ENCODE measurements at regions not wholly inside any gene's neighbourhood (a gene's known extent, or its start where the extent isn't known, plus 50 kb on each side); places are given as distances from the start of the nearest gene placed in this dataset.

DNA sequence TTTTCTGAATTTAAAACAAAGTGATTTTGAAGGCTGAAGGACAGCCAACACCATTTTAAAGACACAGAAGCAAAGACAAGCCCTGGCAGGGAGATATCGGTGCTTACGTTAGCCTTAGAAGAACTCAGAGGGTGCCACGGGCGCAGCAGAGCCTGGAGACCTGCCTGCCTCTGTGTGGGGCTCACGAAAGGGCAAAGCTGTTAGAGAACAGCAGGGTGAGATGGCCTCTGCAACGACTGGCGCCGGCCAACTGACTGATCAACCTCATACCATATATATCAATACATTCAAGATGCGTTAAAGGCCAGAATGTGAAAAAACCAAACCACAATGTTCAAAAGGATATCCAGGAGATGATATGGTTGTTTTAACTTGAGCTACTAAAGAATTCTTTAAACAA is 151.0 kb upstream of the RPS6KA2 start:
- no peak overlapping the region for H3K4me3 ChIP-seq (ENCODE audit: low read depth in 1 of 5, low read length in 5 of 5)

DNA sequence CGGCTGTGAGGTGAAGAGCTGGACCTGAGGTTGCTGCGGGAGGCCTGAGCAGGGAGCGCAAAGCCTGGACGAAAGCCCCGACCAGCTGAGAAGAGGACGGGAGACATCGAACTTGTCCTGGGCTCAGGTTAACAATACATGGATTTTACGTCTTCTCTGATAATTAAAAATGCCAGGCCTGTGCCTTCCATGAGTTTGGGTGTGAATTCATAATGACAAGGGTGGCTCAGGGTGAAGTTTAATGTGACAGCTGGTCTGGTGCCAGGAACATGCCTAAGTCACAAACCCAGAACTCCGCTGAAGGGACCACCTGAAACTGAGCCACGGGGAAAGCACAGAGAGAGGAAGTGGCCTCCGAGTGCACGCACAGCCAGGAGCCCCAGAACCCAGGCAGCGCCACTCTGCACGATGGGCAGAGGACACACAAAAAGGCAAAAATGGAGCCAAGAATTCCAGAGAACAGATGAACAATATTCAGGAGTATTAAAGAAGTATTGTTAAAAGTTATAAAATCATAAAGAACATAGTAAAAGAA is 150.1 kb upstream of the RPS6KA2 start:
- Histone ChIP-seq H3K4me1 (ENCODE audit: control insufficient read depth in 5 of 5, insufficient read depth in 5 of 5, low read length in 5 of 5) (no peaks in the 10 kb centered on the region), H3K9ac (ENCODE audit: low read length in 5 of 5) (no peak overlapping the region), H3K27ac (ENCODE audit: low read depth, low read length) (no peak overlapping the region), H3K9me3 (ENCODE audit: control insufficient read depth in 5 of 5, low read length in 5 of 5) (no peaks in the 10 kb centered on the region), H3K36me3 (ENCODE audit: control insufficient read depth in 5 of 5, insufficient read depth in 5 of 5, low read length in 5 of 5) (no peaks in the 10 kb centered on the region), H3K27me3 (ENCODE audit: control insufficient read depth in 5 of 5, insufficient read depth in 4 of 5, low read length in 5 of 5) (peaks cover 4 to 23% (median 8%) of the 10 kb centered on the region in 5 donors), H3K4me3 (ENCODE audit: low read depth in 1 of 5, low read length in 5 of 5) (no peak overlapping the region)

More for the DNA sequence above, 151.0 kb upstream of the RPS6KA2 start:
- Histone ChIP-seq H3K36me3 (ENCODE audit: control insufficient read depth in 5 of 5, insufficient read depth in 5 of 5, low read length in 5 of 5) (no peaks in the 10 kb centered on the region), H3K4me1 (ENCODE audit: control insufficient read depth in 5 of 5, insufficient read depth in 5 of 5, low read length in 5 of 5) (no peaks in the 10 kb centered on the region), H3K9ac (ENCODE audit: low read length in 5 of 5) (no peak overlapping the region), H3K27me3 (ENCODE audit: control insufficient read depth in 5 of 5, insufficient read depth in 4 of 5, low read length in 5 of 5) (peaks cover 3 to 22% (median 5%) of the 10 kb centered on the region in 5 donors), H3K9me3 (ENCODE audit: control insufficient read depth in 5 of 5, low read length in 5 of 5) (no peaks in the 10 kb centered on the region), H3K27ac (ENCODE audit: low read depth, low read length) (no peak overlapping the region)

DNA sequence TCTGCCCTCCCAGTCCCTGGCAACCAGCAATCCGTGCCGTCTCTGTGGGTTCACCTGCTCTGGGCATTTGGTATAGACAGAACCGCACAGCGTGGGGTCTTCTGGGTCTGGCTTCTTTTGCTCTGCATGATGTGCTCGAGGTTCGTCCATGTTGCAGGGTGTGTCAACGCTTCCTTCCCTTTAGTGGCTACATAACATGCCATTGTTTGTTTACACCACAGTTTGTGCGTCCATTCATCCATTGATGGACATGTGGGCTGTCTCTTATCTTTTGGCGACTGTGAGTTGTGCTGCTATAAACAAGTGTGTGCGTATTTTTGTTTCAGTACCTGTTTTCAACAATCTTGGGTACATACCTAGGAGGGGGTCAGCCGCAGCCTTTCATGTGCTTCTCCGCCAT is 149.5 kb upstream of the RPS6KA2 start:
- Histone ChIP-seq H3K9ac (ENCODE audit: low read length in 5 of 5) (no peak overlapping the region), H3K4me1 (ENCODE audit: control insufficient read depth in 5 of 5, insufficient read depth in 5 of 5, low read length in 5 of 5) (no peaks in the 10 kb centered on the region), H3K36me3 (ENCODE audit: control insufficient read depth in 5 of 5, insufficient read depth in 5 of 5, low read length in 5 of 5) (no peaks in the 10 kb centered on the region), H3K4me3 (ENCODE audit: low read depth in 1 of 5, low read length in 5 of 5) (no peak overlapping the region), H3K27me3 (ENCODE audit: control insufficient read depth in 5 of 5, insufficient read depth in 4 of 5, low read length in 5 of 5) (peaks cover 6 to 23% (median 8%) of the 10 kb centered on the region in 5 donors), H3K9me3 (ENCODE audit: control insufficient read depth in 5 of 5, low read length in 5 of 5) (no peaks in the 10 kb centered on the region), H3K27ac (ENCODE audit: low read depth, low read length) (no peak overlapping the region)

DNA sequence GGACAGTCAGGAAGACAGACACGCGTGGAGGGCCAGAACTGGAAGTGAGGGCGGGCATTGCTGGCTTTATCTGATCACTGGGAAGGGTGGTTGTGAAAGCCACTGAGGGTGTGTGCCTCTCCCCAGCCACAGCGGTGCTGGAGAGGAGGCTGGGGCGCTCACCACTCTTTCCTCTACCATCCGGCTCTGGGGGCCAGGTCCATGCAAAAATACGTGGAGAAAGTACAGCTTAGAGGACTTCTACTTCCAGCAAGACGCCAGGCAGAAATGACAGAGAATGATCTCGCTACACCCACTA is 148.8 kb upstream of the RPS6KA2 start:
- Histone ChIP-seq H3K9me3 (ENCODE audit: control insufficient read depth in 5 of 5, low read length in 5 of 5) (no peaks in the 10 kb centered on the region), H3K27ac (ENCODE audit: low read depth, low read length) (no peak overlapping the region), H3K27me3 (ENCODE audit: control insufficient read depth in 5 of 5, insufficient read depth in 4 of 5, low read length in 5 of 5) (peaks cover 6 to 23% (median 8%) of the 10 kb centered on the region in 5 donors), H3K4me1 (ENCODE audit: control insufficient read depth in 5 of 5, insufficient read depth in 5 of 5, low read length in 5 of 5) (no peaks in the 10 kb centered on the region), H3K4me3 (ENCODE audit: low read depth in 1 of 5, low read length in 5 of 5) (no peak overlapping the region), H3K36me3 (ENCODE audit: control insufficient read depth in 5 of 5, insufficient read depth in 5 of 5, low read length in 5 of 5) (no peaks in the 10 kb centered on the region), H3K9ac (ENCODE audit: low read length in 5 of 5) (no peak overlapping the region)

DNA sequence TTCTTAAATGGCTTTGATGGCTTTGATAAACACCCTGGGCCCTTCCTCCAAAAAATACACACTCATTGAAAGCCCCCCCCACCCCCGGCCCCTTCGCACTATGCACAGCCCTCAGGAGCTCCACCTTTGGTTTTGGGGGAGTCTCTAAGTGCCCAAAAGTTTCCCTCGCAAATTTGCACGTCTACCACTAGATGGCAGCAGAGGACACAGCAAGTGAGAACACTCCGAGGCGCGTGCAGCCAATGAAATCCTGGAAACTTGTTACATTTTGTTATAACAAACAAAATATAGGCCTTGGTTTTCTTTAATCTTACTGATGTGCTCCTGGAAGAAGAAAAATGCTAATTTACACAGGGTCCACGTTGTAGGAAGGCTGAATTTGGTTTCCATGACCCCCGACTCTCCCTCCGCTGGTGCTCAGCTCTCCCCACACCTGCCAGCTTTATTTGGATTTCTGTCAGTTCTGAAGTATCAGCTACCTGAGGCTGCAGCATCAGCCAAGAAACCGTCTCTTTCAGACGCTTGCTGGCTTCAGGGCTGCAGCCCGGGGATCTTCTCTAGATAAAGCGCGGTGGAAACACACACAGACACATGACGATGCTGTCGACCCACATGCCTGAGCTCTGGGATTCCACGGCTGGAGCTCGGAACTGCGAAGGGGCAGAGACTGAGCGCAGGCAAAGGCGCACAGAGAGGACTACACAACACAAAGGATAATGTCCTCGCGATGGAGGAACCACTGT is 148.3 kb upstream of the RPS6KA2 start:
- H3K9me3 ChIP-seq (ENCODE audit: control insufficient read depth in 5 of 5, low read length in 5 of 5), result no peaks in the 10 kb centered on the region
- H3K36me3 ChIP-seq (ENCODE audit: control insufficient read depth in 5 of 5, insufficient read depth in 5 of 5, low read length in 5 of 5), result no peaks in the 10 kb centered on the region
- H3K4me1 ChIP-seq (ENCODE audit: control insufficient read depth in 5 of 5, insufficient read depth in 5 of 5, low read length in 5 of 5), result no peaks in the 10 kb centered on the region
- peaks cover 6 to 23% (median 8%) of the 10 kb centered on the region in 5 donors for H3K27me3 ChIP-seq (ENCODE audit: control insufficient read depth in 5 of 5, insufficient read depth in 4 of 5, low read length in 5 of 5)
- H3K9ac ChIP-seq (ENCODE audit: low read length in 5 of 5), result no peak overlapping the region
- H3K4me3 ChIP-seq (ENCODE audit: low read depth in 1 of 5, low read length in 5 of 5), result no peak overlapping the region
- H3K27ac ChIP-seq (ENCODE audit: low read depth, low read length), result no peak overlapping the region

DNA sequence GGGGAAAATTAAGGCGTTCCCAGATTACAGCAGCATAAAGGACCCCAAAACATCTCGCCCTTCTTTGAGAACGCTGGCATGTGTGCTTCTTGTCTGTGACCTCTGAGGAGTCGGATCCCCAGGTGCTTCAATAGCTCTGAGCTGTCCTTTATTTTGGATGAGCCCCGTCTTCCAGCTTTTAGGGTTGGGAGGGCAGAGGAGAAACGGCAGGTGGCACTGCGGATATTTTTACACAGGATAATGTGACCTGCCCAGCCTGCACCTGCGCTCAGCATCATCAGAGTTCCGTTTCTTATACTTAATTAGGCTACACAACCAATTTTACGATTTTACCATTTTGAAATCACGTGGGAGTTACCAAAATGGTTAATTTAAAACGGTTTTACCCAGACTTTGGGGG is 147.7 kb upstream of the RPS6KA2 start:
- H3K9me3 ChIP-seq (ENCODE audit: control insufficient read depth in 5 of 5, low read length in 5 of 5), result no peaks in the 10 kb centered on the region
- H3K27ac ChIP-seq (ENCODE audit: low read depth, low read length), result no peak overlapping the region
- H3K4me1 ChIP-seq (ENCODE audit: control insufficient read depth in 5 of 5, insufficient read depth in 5 of 5, low read length in 5 of 5), result no peaks in the 10 kb centered on the region
- H3K4me3 ChIP-seq (ENCODE audit: low read depth in 1 of 5, low read length in 5 of 5), result no peak overlapping the region
- H3K27me3 ChIP-seq (ENCODE audit: control insufficient read depth in 5 of 5, insufficient read depth in 4 of 5, low read length in 5 of 5), result peaks cover 6 to 23% (median 8%) of the 10 kb centered on the region in 5 donors
- H3K9ac ChIP-seq (ENCODE audit: low read length in 5 of 5), result no peak overlapping the region
- no peaks in the 10 kb centered on the region for H3K36me3 ChIP-seq (ENCODE audit: control insufficient read depth in 5 of 5, insufficient read depth in 5 of 5, low read length in 5 of 5)

DNA sequence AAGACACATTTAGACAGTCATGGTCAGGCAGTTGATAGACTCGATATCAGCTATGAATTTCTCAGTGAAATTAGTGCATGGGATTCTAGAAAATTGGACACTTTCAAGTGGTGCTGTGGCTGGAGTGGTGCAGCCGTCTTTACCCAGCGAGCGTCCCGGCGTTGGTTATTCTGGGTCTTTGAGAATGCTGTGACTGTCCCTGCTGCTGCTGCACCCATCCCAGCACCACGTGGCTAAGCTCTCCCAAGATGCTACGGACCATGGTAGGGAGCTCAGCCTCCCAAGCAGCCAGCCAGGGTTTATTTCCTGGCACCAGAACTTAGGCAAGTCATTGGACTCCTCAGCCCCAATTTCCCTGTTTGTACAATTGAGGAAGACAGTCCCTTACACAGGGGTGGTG is 147.2 kb upstream of the RPS6KA2 start:
- peaks cover 6 to 23% (median 8%) of the 10 kb centered on the region in 5 donors for H3K27me3 ChIP-seq (ENCODE audit: control insufficient read depth in 5 of 5, insufficient read depth in 4 of 5, low read length in 5 of 5)
- no peak overlapping the region for H3K4me3 ChIP-seq (ENCODE audit: low read depth in 1 of 5, low read length in 5 of 5)
- H3K9me3 ChIP-seq (ENCODE audit: control insufficient read depth in 5 of 5, low read length in 5 of 5), result no peaks in the 10 kb centered on the region
- no peaks in the 10 kb centered on the region for H3K4me1 ChIP-seq (ENCODE audit: control insufficient read depth in 5 of 5, insufficient read depth in 5 of 5, low read length in 5 of 5)
- H3K9ac ChIP-seq (ENCODE audit: low read length in 5 of 5), result no peak overlapping the region
- no peak overlapping the region for H3K27ac ChIP-seq (ENCODE audit: low read depth, low read length)
- no peaks in the 10 kb centered on the region for H3K36me3 ChIP-seq (ENCODE audit: control insufficient read depth in 5 of 5, insufficient read depth in 5 of 5, low read length in 5 of 5)

DNA sequence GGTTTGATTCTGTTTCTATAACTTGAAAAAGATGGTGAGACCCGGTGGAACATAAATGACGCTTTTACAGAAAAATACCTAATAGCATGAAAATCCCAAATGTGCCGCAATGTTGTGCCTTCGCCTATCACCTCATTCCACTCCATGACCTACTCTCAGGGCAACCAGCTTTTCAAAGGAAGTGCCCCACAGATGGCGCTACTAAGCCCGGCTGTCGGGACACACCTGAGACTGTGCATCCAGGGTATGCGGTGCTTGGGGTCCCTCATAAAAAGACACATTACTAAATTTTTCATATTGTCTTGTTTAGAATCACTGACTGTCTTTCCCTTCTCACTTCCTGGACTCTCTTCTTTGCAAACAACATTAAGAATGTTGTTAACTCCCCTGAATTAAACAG is 145.5 kb upstream of the RPS6KA2 start:
- Histone ChIP-seq H3K4me1 (ENCODE audit: control insufficient read depth in 5 of 5, insufficient read depth in 5 of 5, low read length in 5 of 5) (no peaks in the 10 kb centered on the region), H3K4me3 (ENCODE audit: low read depth in 1 of 5, low read length in 5 of 5) (no peak overlapping the region), H3K9me3 (ENCODE audit: control insufficient read depth in 5 of 5, low read length in 5 of 5) (no peaks in the 10 kb centered on the region), H3K27ac (ENCODE audit: low read depth, low read length) (no peak overlapping the region), H3K27me3 (ENCODE audit: control insufficient read depth in 5 of 5, insufficient read depth in 4 of 5, low read length in 5 of 5) (peaks cover 5 to 23% (median 8%) of the 10 kb centered on the region in 5 donors), H3K9ac (ENCODE audit: low read length in 5 of 5) (no peak overlapping the region), H3K36me3 (ENCODE audit: control insufficient read depth in 5 of 5, insufficient read depth in 5 of 5, low read length in 5 of 5) (no peaks in the 10 kb centered on the region)

DNA sequence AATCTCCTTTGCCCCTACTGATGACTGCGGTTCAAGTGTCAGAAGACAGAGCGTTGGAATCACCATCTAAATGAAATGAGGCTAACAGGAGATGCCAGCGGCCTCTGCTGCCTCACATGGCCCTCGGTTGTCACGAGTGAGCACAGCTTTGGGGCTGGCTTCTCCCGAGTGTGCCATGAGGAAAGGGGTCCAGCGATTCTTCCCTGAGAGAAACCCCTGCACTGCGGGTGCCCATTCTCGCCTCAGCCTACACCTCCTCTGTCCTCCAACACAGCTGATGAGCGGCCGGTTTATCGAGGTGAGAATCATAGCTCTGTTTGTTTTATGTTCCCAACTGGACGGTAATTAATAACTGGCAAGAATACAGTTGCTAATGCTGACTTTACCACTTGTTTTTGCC is 144.7 kb upstream of the RPS6KA2 start:
- Histone ChIP-seq H3K27me3 (ENCODE audit: control insufficient read depth in 5 of 5, insufficient read depth in 4 of 5, low read length in 5 of 5) (peaks cover 5 to 22% (median 8%) of the 10 kb centered on the region in 5 donors), H3K4me1 (ENCODE audit: control insufficient read depth in 5 of 5, insufficient read depth in 5 of 5, low read length in 5 of 5) (no peaks in the 10 kb centered on the region), H3K36me3 (ENCODE audit: control insufficient read depth in 5 of 5, insufficient read depth in 5 of 5, low read length in 5 of 5) (no peaks in the 10 kb centered on the region), H3K4me3 (ENCODE audit: low read depth in 1 of 5, low read length in 5 of 5) (no peak overlapping the region), H3K9me3 (ENCODE audit: control insufficient read depth in 5 of 5, low read length in 5 of 5) (no peaks in the 10 kb centered on the region), H3K9ac (ENCODE audit: low read length in 5 of 5) (no peak overlapping the region), H3K27ac (ENCODE audit: low read depth, low read length) (no peak overlapping the region)

DNA sequence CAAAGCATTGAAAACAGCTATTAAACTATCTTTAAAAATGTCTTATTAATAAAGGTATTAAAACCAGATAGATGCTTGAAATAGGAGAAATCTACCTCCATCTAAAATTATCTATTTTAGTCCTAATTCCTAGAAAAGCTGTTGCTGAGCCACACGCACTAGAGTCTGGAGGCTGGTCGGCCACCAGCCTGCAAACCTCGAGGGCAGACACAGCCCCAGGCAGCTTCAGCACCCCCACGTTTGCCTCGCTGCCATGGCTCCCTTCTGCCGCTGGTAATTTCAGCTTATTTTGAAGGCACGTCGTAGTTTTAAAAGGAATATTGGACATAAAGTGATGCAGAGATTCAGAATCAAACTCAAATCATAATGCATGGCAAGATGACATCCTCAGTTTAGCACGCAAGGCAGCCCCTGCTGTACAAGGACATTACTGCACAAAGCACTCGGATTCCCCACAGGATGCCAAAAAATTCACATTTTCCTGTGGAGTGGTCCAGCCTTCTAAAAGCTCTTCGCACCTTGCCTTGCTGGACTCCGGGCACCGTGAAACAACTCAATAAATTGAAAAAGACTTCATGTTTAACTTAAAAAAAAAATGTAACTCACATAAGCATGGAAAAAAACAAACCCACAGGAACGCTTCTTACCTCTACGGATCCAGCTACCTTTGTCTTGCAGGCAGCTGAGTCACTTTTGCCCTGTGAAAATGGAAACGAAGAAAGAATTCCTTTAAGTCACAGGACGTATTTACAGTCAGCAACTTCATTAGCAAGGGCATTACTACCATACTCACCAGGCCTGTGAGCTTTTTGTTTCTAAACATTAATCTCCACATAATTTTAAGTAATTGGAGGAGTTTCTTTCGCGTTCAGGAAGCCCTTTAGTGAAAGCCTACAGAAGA is 143.4 kb upstream of the RPS6KA2 start:
- H3K27me3 ChIP-seq (ENCODE audit: control insufficient read depth in 5 of 5, insufficient read depth in 4 of 5, low read length in 5 of 5), result peaks cover 5 to 14% (median 6%) of the 10 kb centered on the region in 5 donors
- no peak overlapping the region for H3K27ac ChIP-seq (ENCODE audit: low read depth, low read length)
- H3K9ac ChIP-seq (ENCODE audit: low read length in 5 of 5), result no peak overlapping the region
- H3K36me3 ChIP-seq (ENCODE audit: control insufficient read depth in 5 of 5, insufficient read depth in 5 of 5, low read length in 5 of 5), result no peaks in the 10 kb centered on the region
- H3K4me3 ChIP-seq (ENCODE audit: low read depth in 1 of 5, low read length in 5 of 5), result no peak overlapping the region
- no peaks in the 10 kb centered on the region for H3K9me3 ChIP-seq (ENCODE audit: control insufficient read depth in 5 of 5, low read length in 5 of 5)
- no peaks in the 10 kb centered on the region for H3K4me1 ChIP-seq (ENCODE audit: control insufficient read depth in 5 of 5, insufficient read depth in 5 of 5, low read length in 5 of 5)
